ENCODE measurements at regions not wholly inside any gene's neighbourhood (a gene's known extent, or its start where the extent isn't known, plus 50 kb on each side); places are given as distances from the start of the nearest gene placed in this dataset.

GRCh38 chr1:82373710-82374109 is 573.0 kb downstream of the ADGRL2 start:
- TF ChIP-seq CTCF (IDR thresholded peaks at IDR 0.05; ENCODE audit: low read length) = no peak
- no peak for TF ChIP-seq EZH2 (IDR thresholded peaks at IDR 0.05; ENCODE audit: borderline replicate concordance, low read length)
